Glomerular visceral epithelial cell (primary cell): ENCODE measurements at regions not wholly inside any gene's neighbourhood (a gene's known extent, or its start where the extent isn't known, plus 50 kb on each side); places are given as distances from the start of the nearest gene placed in this dataset.

ENCODE experiments used
- DNase-seq: peaks from one replicate; pipeline ENCODE4 v3.0.0-alpha.2; 2016; ENCODE audit errors: extremely low spot score

DNA sequence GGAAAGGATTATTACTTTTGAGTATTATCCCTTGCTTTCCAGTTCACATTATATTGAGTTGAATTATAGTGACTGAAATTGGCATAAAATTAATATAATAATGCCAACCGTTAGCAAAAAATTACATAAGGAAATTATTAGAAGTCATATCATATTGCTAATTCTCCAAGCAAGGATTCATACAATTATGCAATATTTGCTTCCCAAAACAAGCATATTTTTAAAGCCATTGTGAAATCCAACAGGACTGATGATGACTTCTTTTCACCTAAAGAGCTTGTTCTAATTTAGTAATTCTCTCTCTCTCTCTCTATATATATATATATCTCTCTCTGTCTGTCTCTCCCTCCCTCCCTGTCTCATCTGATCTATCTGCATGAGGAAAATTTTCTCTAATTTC is 283.5 kb downstream of the DSEL start:
- no peak for DNase-seq

DNA sequence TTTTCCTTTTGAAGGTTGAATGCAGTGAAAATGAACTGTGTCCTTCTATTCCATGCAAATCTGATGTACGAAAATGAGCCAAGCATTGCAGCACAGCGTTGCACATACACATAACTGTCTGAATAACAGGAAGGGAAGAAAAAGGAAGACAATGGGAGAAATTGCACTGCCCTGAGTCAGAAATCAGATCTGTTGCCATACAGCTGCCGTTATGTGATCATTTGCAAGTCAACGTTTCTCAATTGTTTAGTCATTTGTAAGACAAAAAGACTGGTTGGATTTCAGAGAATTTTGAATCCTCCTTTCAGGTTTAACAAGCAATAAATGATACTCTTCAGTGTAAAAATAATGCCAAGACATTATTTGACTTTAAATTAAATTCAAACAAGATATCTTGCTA is 284.1 kb downstream of the DSEL start:
- no peak for DNase-seq

- no peak for DNase-seq
These were observed 293.6 kb downstream of the DSEL start for GRCh38 chr18:67222887-67223286.

DNA sequence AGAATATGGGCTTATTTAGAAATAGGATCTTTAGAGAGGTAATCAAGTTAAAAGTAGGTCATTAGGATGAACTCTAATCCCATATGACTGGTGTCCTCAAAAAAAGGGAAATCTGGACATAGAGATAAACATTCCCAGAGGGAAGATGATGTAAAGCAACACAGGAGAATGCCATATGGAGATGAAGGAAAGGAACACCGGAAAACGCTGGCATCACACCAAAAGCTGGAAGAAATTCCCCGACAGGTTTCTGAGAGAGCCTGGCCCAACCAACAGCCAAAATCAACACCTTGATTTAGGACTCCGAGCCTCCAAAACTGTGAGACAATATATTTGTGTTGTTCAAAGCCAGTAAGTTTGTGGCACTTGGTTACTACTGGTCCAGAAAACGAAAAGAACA is 296.7 kb downstream of the DSEL start:
- DNase-seq, result no peak

- DNase-seq, result no peak
These were observed 298.0 kb downstream of the DSEL start for GRCh38 chr18:67218556-67218955.

GRCh38 chr18:67217551-67218166 is 298.9 kb downstream of the DSEL start:
- peak; percentile 59 for DNase-seq

DNA sequence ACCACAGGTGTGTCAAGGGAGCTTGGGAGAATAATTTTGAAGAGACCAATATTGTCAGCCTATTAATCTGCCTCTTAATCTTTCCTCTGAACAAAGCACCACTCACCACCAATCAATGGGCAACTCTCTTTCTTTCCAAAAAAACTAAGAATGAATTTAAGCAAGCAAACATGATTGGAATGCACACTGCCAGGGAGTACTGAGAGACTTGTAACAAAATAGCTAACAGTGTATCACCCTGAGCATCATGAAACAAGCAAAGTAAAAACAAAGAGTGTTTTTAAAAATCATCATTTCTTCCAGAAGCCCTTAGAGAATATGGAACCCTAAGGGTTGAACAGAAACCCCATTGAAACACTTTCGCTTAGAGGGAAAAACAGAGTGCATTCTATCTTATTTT is 299.7 kb downstream of the DSEL start:
- DNase-seq, result no peak

- no peak for DNase-seq
These were observed 300.8 kb downstream of the DSEL start for GRCh38 chr18:67215686-67216085.

DNA sequence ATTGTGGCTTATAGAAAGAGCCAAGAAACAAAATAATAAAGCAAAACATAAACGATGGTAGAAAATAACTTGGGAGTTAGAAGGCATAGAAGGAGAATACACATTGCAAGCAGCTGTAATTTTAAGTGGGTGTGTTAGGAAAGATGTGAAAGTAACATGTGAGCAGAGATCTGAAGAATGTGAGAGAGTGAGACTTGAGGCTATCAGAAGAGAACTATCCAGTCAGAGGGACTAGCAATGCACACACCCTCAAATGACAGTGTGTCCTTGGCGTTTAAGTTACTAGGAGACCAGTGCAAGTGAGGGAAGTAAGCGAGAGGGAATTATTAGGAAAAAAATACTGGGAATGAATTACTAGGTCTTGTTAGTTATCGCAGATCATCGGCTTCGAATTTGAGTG is 304.9 kb downstream of the DSEL start:
- no peak for DNase-seq

DNA sequence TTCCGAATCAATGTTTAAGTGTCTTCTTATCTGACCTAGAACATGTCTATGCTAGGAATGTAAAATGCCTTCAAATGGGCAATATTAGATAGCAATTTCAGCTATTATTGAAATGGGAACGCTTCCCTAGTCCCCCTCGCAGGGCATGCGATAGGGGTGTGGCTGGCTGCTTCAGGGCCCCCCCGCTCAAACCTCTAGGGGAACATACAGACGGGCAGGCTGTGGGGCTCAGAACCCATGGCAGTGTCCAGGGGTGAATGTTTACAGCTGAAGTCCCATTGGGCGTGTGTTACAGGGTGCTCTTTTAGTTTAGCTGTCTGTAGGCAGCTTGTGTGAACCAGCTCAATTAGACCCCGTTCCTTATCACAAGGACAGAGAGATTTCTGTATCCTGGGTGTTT is 315.9 kb downstream of the DSEL start:
- DNase-seq, result no peak

DNA sequence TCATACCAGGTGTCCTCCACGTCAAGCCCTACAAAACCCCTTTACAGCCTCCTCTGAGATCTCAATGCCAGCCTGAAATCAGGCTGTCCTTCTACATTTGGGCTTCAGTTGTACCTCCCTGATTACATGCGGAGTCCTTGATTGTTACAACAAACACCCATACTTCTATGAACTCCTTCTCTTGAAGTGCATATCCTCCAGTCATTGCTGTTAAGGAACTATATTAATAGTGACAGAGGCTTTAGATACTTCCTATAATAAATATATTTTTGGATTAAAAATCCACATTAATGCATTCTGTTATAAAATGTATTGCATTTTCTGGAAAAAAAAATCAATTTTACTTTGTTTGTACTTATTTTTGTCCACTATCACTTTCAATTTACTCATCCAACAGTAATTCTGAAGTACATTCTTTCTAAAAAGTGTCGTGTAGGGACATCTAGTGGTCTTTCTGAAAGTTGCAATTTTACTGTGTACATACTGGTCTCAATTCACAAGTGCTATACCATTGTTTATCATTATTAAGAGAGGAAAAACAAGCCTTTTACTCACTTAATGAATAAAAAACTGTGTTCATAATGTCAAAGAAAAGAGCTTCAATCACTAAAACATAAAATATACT is 316.4 kb downstream of the DSEL start:
- DNase-seq, result peak; percentile 59

DNA sequence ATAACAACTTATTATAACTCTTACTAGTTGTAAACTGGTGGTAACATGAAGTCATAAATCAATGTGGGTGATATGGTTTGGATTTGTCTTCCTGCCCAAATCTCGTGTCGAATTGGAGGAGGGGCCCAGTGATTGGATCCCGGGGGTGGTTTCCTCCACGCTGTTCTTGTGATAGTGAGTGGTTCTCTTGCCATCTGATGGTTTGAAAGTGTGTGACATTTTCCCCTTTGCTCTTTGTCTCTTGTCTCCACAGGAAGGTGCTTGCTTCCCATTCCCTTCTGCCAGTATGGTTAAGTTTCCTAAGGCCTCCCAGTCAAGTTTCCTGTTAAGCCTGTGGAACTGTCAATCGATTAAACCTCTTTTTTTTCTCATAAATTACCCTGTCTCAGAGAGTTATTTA is 321.6 kb downstream of the DSEL start:
- DNase-seq, result no peak

- DNase-seq, result no peak
These were observed 324.0 kb downstream of the DSEL start for GRCh38 chr18:67192535-67192934.

GRCh38 chr18:67183398-67183797 is 333.1 kb downstream of the DSEL start:
- no peak for DNase-seq

GRCh38 chr18:67179726-67180125 is 336.8 kb downstream of the DSEL start:
- DNase-seq, result no peak

- no peak for DNase-seq
These were observed 356.9 kb downstream of the DSEL start for GRCh38 chr18:67159662-67160061.

- DNase-seq, result no peak
These were observed 361.5 kb downstream of the DSEL start for GRCh38 chr18:67154979-67155378.

DNA sequence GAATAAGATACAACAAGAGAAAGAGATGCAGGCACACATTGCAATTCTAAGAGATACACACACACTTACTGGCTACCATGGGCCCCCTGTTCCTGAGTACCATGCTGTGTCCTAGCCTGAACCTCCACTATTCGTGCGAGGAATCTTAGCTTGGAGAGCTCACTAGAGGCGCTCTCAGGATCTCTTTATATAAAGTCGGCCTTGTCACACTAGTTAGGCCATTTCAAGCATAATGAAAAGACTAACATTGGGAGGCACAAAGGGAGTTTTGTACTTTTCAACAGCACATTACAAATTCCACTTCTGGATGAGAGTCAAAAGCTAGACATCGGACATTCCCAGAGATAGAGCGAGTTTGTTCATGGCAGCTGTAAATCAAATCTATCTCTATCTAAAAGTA is 365.2 kb downstream of the DSEL start:
- no peak for DNase-seq

DNA sequence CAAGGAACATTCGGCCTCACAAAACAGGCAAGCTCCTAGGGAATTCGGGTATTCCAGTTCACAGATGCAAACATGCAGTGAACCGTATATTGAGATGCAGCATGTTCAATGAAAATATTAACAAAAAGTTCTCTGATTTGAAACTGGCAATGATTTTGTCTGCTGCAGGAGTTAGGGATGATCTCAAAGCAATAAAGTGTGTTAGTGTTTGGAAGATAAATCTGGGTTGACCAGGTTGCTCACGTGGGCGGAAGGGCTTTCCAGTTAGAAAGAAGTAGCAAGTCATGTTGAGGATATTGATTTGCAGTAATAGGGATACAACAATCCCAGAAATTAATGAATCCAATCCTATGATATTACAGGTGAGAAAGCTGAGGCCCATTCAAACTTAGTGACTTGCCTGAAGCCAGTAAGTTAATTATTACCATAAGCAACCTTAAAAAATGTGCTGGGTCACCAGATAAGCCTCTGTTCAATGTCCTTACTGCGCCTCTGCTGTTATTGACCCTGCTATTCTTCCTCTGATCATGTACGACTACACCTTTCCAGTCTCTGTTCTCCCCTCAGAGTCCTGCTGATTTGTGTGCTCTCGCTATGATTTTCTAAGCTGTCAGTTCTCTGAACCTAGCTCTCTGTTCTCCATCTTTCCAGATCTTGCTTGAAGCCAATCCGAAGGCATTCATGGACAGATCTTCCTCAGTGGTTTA is 370.8 kb downstream of the DSEL start:
- DNase-seq, result no peak

DNA sequence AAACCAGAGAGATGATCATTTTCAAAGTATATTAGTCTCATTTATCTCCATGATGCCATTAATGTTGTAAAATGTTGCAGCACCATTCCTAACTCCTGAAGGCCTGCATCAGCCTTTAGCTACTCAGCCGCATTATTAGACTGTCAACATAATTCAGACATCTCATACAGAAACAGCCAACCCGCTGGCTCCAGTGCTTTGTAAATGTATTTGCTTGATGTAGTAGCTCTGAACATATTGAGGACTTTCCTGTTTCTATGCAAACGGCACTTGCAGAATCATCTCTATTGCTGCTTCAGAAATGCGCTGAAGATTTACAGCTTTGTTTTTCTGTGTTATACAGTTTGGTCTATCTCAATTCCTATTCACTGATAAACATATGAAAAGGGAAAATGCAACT is 372.2 kb downstream of the DSEL start:
- DNase-seq, result no peak

DNA sequence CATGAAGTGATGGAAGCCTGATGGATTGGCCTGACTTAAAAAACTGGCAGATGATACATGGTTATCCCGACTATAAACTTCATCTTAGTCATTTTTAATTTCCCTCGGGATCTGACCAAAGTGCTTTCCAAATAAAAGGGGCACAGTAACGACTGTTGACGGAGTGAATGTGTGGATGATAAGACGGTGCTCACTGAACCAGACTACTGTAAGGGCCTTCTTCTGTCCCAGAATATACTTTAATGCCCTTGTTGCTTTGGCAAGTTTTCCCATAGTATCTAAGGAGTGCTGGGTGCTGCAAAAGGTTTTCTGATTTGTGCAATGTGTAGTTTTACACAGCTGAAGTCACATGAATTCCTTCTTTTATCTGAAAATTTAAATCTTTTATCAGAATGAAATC is 373.5 kb downstream of the DSEL start:
- no peak for DNase-seq

GRCh38 chr18:67142604-67143003 is 373.9 kb downstream of the DSEL start:
- DNase-seq, result no peak

GRCh38 chr18:67140495-67140894 is 376.0 kb downstream of the DSEL start:
- DNase-seq, result no peak
